ENCODE measurements at regions not wholly inside any gene's neighbourhood (a gene's known extent, or its start where the extent isn't known, plus 50 kb on each side); places are given as distances from the start of the nearest gene placed in this dataset.
A peak's percentile ranks its signal among the peaks of the same experiment; 100 is the strongest.

DNA sequence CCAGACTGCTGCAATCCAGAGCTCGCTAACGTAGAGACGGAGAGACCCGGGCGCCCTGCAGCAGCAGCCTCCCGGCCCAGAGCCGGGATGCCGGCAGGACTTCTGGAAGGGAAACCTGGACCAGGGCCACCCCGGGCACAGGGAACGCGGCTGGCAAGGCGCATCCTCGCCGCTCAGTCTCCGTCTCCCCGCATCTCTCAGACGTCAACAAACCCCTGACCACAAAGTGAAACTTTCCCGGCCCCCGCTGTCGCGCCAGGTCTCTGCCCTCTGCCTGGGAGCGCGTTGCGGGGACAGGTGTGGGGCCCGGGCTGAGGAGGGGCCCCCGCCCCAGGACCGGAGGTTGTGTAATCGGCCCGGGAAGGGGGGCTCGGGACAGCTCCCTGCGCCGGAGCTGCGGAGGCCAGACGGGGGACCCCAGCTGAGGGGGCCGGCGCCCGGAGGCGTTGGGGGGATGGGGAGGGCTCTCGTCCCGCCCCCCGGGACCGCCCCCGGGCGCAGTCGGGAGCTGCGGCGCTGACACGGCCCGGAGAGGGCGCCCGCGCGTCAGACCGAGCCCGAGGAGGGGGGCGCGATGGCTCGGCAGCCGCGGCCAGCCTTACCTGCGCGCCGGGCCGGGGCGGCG is 116.6 kb upstream of the HIVEP3 start:
- DNase-seq (ENCODE audit: low spot score), result peak; percentile 29

DNA sequence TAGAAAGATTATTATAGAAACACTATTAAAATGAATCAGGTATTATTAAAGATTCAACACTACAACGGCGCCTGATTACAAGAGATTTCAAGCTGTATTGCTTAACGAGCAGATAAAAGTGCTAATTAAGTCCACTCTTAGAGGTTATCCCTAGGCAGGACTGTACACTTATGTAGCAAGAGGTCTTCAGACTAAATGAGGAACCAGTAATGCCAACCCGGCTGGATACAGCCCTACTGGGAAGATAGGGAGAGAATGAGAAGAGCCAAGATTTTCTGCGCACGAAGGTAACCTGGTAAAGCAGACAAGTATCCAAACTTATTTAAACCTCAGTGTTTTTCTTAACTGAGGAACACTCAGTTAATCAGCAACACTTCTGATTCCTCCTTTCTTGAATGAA is 115.7 kb upstream of the HIVEP3 start:
- no peak for DNase-seq (ENCODE audit: low spot score)

DNA sequence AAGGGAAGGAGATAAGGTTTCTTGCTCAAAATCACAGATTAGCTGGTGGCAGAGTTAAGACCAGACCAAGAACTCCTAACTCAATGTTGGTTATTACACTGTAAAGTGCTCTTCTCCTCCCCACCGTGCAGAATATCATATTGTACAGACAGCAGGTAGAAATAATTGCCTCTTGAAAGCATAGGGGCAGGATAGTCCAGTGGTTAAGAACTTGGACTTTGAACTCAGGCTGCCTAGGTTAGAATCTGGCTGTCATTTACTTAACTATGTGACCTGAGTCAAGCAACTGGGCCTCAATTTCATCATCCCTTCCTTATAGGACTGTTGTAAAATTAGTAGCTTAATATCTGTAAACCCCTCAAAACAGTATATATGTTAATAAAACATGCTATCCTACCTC is 114.9 kb upstream of the HIVEP3 start:
- DNase-seq (ENCODE audit: low spot score), result no peak

DNA sequence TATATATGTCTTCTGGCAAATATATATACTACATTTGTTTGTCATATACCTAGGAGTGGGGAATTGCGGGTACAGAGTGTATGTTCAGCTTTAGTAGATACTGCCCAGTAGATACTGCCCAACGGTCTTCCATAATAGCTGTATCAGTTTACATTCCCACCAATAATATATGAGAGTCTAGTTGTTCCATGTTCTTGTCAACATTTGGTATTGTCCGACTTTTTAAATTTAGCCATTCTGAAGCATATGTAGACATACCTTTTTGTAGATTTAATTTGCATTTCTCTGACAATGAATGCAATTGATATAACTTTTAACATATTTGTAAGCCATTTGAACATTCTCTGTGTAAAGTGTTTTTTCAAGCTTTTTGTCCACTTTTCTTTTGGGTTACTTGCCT is 99.0 kb upstream of the HIVEP3 start:
- no peak for DNase-seq (ENCODE audit: low spot score)

DNA sequence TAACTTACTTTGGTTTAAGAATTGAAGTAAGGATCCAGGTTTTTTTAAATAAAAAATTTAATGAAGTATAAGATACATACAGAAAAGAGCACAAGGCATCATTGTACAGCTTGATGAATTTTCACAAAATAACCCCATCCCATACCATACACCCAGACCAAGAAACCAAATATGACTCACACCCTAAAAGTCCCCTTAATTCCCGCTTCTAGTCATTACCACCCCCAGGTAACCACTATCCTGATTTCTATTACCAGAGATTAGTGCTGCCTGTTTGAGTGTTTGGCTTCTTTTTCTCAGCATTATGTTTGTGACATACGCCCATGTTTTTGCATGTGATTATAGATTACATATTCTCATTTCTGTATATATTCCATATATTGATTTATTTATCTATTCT is 98.5 kb upstream of the HIVEP3 start:
- DNase-seq (ENCODE audit: low spot score), result no peak

DNA sequence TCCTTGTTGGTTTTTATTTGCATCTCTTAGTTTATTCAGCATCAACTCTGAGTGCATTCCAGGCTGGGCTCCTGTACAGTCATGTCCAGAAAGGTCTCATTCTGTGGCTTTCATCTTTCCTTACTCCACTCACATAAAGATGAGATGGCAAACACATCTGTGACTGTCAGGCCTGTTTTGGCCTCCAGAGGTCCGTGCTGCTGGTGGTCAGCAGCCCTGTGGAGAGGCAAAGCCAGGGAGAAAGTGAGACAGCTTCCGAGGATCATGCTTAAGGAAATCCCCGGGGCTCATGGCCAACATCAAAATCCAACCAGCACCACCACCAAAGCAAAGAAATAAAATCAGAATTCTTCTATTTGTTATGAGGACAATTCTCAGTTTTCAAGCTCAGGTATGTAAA is 96.1 kb upstream of the HIVEP3 start:
- DNase-seq (ENCODE audit: low spot score), result no peak

DNA sequence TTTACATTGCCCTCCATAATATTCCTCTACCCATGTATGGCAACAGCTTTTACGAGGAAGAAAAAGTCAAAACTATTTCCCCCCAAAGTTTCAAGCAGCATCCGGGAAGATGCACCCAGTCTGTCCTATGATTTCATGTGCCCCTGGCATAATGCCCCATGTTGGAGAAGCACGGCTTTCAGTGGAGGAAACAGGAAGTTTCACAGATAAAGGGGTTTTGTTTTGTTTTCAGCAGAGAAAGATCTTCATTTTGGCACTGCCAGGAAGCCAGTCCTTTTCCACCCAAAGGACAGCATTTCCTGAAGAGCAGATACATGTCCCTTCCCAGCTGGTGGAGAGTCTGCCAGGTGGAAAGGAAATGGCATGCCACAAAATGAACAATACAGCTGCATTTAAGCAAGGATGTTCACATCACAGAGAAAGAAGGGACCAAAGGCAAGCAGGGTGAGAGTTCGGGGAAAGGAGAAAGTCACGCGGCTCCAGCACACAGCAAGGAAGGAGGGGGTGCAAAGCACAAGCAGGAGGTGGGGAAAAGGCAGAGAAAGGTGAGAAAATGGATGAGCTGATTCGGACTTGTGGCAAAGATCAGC is 95.3 kb upstream of the HIVEP3 start:
- no peak for DNase-seq (ENCODE audit: low spot score)

DNA sequence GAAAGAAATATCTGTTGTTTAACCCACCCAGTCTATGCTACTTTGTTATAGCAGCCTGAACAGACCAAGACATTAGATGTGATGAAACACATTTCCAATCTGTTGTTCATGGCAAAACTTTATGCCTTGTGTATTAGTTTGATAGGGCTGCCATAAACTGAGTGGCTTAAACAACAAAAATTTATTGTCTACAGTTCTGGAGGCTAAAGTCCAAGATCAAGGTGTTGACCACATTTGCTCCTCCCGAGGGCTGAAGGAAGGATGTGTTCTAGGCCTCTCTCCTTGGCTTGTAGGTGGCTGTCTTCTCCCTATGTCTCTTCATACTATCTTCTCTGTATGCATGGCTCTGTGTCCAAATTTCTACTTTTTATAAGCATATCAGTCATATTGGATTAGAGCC is 94.1 kb upstream of the HIVEP3 start:
- no peak for DNase-seq (ENCODE audit: low spot score)

DNA sequence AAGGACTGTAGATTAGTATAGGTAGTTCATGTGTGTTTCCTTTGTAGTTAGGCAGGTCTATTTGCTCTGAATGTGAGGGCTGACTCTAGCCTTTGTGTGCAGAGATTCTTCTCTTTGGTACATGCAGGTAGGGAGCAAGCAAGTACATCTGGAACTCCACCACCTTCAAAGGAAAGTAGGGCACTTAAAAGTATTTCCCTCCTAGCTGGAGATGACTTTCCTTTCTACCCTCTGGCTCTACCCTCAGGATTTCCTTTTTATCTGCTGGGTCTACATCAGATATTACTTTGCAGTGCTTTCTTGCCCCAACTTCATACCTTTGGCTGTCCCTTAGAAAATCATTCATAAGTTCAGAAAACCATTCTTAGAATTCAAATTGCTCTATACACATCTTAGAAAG is 91.7 kb upstream of the HIVEP3 start:
- DNase-seq (ENCODE audit: low spot score), result no peak

DNA sequence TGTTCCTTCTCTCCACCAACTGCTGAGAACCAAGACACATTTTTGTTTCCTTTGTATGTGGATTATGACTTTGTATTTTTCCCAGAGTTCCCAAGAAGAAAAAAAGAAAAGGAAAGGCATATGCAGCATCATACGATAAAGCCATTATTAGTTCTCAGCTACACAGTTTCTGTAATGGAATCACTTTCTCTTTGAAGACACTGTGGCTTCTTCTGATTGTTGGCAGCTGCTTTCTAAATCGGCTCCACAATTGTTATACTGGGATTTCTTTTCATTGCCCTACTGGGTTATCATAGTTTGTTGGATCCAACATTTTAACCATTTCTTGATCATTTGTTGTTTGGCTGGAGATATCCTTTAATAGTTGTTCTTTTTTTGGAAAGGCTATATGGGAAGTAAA is 89.5 kb upstream of the HIVEP3 start:
- no peak for DNase-seq (ENCODE audit: low spot score)

DNA sequence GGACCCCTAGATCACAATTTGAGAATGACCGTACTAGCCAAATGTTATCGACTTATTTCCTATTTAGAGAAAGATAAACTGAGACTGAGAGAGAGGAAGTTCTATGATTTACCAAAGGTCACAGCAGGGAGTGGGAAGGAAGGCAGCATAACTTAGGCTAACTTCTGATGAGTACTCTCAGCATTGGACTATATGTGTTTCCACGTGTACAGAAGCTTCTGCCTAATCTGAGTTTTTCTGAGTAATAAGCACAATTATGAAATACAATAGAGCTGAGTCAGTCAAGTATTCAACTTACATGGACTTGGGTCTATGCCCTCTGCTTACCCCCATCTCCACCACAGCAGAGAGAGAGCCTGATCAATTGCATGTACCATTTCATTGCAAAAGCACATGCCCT is 88.1 kb upstream of the HIVEP3 start:
- no peak for DNase-seq (ENCODE audit: low spot score)

DNA sequence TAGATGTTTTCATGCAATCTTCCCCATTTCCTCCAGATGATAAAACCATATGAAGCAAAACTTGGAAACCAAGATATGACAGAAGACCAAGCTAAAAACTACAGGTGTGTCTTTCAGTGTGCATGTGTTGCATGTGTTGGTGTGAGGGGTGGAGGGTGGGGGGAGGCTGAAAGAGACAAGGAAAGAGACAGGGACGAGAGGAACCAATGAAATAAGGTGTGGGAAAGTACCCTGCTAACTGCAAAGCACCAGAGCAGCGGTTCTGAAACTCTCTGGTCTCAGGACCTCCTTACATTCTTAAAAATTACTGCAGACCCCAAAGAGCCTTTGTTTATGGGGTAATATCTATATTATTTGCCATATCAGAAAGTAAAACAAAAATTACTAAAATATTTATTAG is 87.4 kb upstream of the HIVEP3 start:
- DNase-seq (ENCODE audit: low spot score), result no peak

DNA sequence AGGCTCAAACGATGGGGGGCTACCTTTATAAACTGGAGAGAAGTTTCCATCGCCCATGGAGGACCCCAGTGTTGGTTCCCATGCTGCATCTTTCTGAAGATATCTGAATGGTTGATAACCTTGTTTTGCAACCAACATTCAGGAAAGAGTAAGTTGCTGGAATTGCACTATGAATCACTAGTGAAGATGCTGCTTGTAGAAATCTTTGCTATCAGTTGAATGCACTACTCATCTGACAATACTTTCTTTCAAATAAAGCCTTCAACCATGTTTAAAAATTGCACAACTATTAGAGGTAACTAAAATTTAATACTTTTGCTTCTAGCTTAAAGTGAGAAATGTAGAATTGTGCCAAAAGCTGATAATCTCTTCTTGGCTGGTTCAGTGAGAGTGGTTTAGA is 86.8 kb upstream of the HIVEP3 start:
- DNase-seq (ENCODE audit: low spot score), result no peak

DNA sequence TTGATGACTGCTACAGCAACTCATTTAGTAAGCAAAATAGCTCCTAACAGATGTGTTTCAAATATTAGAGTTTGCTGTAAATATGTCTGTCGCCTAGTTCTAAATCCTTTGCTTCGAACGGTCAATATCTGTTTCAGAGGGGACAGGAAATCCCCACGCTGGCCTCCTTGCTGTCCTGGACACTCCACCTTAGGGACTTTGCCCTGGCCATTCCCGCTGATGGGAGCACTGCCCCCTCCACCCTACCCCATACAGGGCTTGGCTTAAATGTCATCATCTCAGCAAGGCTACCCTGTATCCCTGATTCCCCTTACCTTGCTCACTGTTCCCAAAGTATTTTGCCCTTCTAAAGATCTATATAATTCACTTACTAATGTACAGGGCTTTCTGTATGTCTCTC is 86.1 kb upstream of the HIVEP3 start:
- DNase-seq (ENCODE audit: low spot score), result no peak

DNA sequence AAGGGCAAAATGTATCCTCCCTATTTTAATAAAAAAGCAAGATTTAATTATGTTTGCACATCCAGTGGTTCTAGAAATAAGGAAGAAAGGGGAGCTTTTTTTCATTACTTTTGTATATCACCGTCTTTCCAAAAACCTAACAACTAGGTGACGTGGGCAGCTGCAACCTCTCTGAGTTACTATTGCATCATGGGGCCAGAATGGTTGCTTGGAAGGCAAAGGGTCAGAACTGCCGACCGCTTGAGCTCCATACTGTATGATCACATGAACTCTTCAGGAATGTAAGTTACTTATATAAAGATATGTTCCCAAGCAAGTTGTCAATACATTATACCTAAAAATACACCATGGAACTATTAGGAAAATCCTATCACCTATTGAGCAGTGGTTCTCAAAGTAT is 85.6 kb upstream of the HIVEP3 start:
- no peak for DNase-seq (ENCODE audit: low spot score)

DNA sequence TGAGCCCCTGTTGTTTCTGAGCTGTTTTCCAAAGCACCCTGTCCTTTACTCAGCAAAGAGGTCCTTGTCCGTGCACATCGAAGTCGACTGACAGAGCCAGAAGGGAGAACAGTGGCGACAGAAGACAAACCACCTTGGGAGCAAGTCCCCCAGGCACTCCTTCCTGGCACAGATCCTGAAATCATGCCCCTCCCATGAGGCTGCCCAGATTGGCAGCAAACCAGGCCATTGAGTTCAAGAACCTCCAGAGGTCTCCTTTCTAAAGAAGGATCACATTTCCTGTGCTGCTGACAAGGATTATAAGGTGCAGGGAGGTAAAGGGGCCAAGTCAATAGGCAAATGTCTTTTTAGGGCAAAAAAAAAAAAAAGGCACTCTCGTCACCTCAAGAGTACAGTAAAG is 84.7 kb upstream of the HIVEP3 start:
- DNase-seq (ENCODE audit: low spot score), result no peak

DNA sequence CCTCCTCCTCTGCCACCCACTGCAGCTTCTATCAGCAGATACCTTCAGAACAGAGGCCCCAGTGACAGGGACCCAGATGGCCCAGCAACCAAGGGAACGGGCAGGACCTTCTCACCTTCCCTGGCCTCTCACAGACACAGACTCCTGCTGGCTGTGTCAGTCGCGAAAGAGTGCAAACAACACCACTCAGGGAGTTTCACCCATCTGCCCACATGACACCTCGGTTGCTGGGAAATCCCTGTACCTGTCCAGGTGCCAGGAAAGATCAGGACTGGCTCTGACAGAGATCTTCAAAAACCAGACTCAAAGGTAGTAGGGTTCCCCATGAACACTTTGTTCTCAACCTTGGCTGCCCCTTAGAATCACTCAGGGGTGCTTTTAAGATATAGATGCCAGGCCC is 83.5 kb upstream of the HIVEP3 start:
- no peak for DNase-seq (ENCODE audit: low spot score)

DNA sequence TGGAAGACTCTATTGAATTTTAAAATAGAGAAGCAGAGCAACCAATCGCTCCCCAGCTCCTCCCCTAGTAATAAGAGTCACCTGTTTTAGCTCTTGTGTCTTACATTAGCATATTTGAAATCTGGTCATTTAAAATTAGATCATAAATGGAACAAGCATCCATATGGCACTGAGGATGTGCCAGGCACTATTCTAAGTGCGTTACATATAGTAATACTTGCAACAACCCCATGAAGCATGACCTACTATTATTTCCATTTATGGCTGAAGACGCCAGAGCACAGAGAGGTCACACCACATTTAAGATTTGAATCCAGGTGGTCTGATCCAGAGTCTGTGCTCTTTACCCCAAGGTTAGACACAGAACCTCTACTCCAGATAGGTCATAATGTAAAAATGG is 82.0 kb upstream of the HIVEP3 start:
- no peak for DNase-seq (ENCODE audit: low spot score)

DNA sequence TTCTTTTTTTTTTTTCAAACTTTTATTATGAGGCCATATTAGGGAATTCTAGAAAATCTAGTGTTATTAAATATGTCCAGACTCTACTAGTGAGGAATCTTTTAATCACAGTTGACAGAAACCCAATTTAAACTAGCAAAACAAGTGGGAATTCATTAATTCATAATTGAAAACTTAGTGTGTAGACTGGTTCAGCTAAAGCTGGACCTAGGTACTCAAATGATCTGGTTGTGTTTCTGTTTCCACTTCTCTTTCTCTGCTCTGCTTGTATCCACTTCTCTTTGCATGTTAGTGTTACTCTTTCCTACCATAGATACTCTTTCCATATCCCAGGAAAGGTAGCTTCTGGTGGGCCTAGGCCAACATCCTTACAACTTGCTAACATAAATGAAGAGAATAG is 81.2 kb upstream of the HIVEP3 start:
- no peak for DNase-seq (ENCODE audit: low spot score)

DNA sequence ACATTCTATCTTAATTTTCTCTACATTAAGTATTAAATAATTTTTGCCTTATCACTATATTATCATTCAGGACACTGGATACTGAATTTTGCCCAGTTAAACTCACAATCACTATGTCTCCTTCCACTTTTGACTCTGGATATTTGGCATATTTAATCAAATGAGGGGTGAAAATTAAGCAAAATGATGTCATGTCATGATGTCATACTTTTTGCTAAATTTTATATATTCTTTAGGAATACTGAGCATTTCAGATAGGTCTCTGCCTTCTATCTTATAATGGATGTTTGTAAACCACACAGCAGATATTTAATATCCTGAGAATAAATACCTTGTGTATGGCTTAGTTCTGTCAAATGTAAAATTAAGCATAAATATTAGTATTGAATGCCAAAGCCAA is 79.5 kb upstream of the HIVEP3 start:
- DNase-seq (ENCODE audit: low spot score), result no peak

DNA sequence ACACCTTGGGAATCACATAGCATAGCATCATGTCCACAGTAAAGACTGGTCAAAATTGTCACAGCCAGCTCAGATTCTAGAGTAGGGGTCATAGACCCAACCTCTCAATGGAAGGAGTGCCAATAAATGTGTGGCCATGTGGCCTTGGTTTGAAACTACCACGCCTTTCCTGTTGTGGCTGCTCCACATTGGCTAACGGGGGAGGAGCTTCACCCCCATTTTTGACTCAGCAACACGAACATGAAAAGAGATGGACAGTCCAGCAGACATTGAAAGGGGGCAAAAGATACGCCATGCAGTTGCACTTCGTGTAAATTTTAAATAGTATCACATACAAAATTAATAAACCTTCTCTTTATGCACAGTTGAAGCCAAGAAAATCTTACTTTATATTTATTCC is 78.4 kb upstream of the HIVEP3 start:
- no peak for DNase-seq (ENCODE audit: low spot score)

DNA sequence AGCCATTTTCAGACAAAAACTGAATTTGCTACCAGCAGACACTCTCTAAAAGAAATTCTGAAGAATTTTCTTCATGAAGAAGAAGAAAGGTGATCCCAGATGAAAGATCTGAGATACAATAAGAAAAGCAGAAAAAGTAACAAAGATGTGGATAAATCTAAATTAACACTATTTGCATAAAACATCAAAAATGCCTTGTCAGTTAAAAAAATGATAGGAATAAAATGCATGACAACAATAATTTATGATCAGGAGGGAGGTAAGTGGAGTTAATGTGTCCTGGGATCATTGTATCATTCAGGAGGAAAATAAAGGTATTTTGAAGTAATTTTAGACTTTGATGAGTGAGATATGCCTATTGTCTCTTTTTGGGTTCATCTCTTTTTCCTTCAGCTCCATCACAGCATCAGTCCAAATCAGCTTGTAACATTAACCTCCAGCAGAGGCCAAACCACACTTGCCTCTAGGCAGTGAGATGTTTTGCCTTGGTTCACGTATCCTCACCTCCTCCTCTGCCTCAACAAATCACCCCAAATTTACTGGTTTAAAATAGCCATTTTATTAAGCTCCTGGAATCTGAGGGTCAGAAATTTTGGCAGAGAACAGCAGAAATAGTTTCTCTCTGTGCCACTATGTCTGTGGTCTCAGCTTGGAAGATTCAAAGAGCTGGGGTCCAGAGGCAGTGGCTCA is 76.9 kb upstream of the HIVEP3 start:
- DNase-seq (ENCODE audit: low spot score), result no peak

DNA sequence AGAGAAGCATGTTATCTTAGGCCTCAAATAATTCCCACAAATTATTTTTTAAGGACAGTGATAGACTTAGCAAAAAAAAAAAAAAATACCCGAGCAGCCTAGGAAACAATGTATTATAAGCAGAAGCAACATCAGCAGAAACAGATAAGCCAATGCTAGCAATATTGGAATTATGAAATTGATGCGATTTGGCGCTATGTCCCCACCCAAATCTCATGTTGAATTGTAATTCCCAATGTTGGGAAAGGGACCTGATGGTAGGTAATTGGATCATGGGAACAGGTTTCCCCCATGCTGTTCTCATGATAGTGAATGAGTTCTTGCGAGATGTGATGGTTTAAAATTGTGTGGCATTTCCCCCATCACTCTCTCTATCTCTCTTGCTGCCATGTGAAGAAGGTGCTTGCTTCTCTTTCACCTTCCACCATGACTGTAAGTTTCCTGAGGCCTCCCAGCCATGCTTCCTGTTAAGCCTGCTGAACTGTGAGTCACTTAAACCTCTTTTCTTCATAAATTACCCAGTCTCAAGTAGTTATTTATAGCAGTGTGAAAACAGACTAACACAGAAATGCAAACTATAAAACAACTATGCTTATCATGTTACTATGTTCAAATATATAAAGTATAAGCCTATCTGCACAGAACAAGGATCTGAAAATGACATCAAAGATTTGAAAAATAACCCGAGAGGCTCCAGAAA is 75.6 kb upstream of the HIVEP3 start:
- no peak for DNase-seq (ENCODE audit: low spot score)
